Nephron progenitor cell (in vitro differentiated cells): ENCODE measurements at regions not wholly inside any gene's neighbourhood (a gene's known extent, or its start where the extent isn't known, plus 50 kb on each side); places are given as distances from the start of the nearest gene placed in this dataset.

Source experiments
- DNase-seq: peaks from one replicate; pipeline ENCODE4 v3.0.0; 2021
- H3K27ac Mint-ChIP-seq: 2 replicates; pipeline ENCODE4 v1.8.0; 2021; ENCODE audit warnings: mild to moderate bottlenecking, moderate library complexity, mixed read lengths
- H3K27me3 Mint-ChIP-seq: 2 replicates; pipeline ENCODE4 v1.8.0; 2021; ENCODE audit warnings: mild to moderate bottlenecking, low read depth, mixed read lengths; ENCODE audit not compliant: poor library complexity
- H3K36me3 Mint-ChIP-seq: 2 replicates; pipeline ENCODE4 v1.8.0; 2021; ENCODE audit warnings: low read depth, mixed read lengths
- H3K4me1 Mint-ChIP-seq: 2 replicates; pipeline ENCODE4 v1.8.0; 2021; ENCODE audit warnings: mixed read lengths
- H3K4me3 Mint-ChIP-seq: 2 replicates; pipeline ENCODE4 v1.8.0; 2021; ENCODE audit warnings: mild to moderate bottlenecking, moderate library complexity, mixed read lengths
- H3K9me3 Mint-ChIP-seq: 2 replicates; pipeline ENCODE4 v1.8.0; 2021; ENCODE audit warnings: mild to moderate bottlenecking, moderate library complexity, mixed read lengths
- TF ChIP-seq, protein P1 (sequence below): fragments of 200-600 bp; sonication (generic); IDR thresholded peaks from 2 replicates; pipeline ENCODE4 v1.5.0; 2021; ENCODE audit warnings: antibody characterized with exemption

DNA sequence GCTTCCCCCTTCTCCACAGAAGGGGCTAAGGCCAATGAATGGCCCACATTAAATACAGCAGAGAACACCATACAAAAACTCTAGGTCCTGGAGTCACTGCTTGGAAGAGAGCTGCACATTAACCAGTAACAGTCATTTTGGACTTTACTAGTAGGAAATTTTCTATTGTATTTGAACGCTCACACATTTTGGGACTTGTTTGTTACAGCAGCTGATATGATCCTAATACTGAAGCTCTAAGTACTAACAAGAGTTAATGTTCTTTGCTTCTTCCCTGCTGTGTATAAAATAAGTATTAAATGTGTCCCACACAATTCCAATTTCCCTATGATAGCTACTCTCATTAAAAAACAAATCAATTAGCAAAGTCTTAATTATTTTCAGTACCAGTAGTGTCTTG lies 148.3 kb upstream of the IRX3 start:
- Mint-ChIP-seq H3K27me3 (peaks cover 27% of the 10 kb centered on the region), H3K27ac (no peak overlapping the region), H3K4me1 (peaks cover 53% of the 10 kb centered on the region)

DNA sequence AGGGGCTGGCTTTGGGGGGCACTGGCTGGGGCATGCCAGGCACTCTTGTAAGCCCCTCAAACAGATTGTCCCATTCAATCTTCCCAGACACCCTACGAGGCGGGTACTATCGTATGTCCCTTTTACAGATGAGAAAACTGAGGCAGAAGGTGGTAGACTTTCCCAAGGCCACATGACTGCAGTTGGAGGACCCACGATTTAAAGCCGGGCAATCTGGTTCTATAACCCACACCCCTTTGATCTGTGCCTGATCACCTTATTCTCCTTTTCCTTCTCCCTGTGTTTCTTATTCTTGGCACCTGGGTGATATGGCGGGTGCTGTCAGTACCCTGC lies 146.3 kb upstream of the IRX3 start:
- Mint-ChIP-seq H3K9me3 (peaks cover 23% of the 10 kb centered on the region), H3K4me3 (no peak overlapping the region), H3K4me1 (peaks cover 52% of the 10 kb centered on the region), H3K27me3 (peaks cover 18% of the 10 kb centered on the region), H3K36me3 (peaks cover 10% of the 10 kb centered on the region), H3K27ac (peak overlapping the region; percentile 96)
- no peak for DNase-seq
- TF ChIP-seq, protein P1, sequence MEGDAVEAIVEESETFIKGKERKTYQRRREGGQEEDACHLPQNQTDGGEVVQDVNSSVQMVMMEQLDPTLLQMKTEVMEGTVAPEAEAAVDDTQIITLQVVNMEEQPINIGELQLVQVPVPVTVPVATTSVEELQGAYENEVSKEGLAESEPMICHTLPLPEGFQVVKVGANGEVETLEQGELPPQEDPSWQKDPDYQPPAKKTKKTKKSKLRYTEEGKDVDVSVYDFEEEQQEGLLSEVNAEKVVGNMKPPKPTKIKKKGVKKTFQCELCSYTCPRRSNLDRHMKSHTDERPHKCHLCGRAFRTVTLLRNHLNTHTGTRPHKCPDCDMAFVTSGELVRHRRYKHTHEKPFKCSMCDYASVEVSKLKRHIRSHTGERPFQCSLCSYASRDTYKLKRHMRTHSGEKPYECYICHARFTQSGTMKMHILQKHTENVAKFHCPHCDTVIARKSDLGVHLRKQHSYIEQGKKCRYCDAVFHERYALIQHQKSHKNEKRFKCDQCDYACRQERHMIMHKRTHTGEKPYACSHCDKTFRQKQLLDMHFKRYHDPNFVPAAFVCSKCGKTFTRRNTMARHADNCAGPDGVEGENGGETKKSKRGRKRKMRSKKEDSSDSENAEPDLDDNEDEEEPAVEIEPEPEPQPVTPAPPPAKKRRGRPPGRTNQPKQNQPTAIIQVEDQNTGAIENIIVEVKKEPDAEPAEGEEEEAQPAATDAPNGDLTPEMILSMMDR = no peak

More for the DNA sequence above, 148.3 kb upstream of the IRX3 start:
- TF ChIP-seq, protein P1 = no peak
- Mint-ChIP-seq H3K4me3 (no peak overlapping the region), H3K36me3 (no peaks in the 10 kb centered on the region), H3K9me3 (peaks cover 8% of the 10 kb centered on the region)
- no peak for DNase-seq

DNA sequence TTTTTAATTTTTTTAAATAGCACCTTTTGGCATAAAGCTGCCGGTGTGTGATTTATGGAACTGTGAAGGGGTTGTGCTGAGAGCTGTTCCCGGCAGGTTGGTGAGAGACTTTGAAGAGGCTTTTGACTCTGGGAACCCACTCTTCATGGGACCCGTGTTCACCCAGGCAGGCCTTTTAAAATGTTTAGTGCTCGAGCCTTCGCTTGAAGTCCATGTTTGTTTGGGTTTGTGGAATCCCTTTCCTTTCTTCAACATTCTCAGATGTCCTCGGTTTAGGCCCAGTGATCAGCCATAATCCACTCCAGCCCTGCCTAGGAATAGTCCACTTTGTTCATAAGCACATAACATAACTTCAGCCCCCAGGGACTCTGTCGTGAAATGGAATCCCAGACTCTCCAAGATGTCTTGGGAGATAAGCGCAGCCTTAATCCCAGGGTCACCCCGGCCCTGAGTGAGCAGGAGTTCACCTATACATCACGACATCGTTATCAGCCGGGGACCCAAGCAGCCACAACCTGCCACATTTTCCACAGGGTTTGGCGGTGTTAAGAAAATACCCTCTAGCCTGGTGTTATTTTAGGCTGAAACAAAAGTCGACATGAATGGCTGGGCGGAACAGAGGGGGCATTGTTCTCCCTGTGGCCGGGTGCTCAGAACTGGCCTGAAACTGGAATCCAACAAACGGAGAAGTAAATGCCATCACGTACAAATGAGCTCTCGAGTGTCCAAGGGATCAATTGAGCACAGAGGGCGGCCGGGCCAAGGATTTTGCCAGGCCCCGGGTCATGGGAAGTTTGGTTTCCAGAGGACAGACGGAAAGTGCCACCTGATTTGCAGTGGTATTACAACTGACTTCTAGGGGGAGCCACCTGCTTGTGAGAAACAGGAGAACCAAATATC lies 145.7 kb upstream of the IRX3 start:
- peak; percentile 28 for DNase-seq
- peaks cover 10% of the 10 kb centered on the region for H3K36me3 Mint-ChIP-seq
- H3K4me1 Mint-ChIP-seq = peaks cover 45% of the 10 kb centered on the region
- peaks cover 21% of the 10 kb centered on the region for H3K27me3 Mint-ChIP-seq
- peak overlapping the region; percentile 96 for H3K27ac Mint-ChIP-seq
- peaks cover 23% of the 10 kb centered on the region for H3K9me3 Mint-ChIP-seq
- TF ChIP-seq, protein P1 = no peak
- peak overlapping the region; percentile 29 for H3K4me3 Mint-ChIP-seq

DNA sequence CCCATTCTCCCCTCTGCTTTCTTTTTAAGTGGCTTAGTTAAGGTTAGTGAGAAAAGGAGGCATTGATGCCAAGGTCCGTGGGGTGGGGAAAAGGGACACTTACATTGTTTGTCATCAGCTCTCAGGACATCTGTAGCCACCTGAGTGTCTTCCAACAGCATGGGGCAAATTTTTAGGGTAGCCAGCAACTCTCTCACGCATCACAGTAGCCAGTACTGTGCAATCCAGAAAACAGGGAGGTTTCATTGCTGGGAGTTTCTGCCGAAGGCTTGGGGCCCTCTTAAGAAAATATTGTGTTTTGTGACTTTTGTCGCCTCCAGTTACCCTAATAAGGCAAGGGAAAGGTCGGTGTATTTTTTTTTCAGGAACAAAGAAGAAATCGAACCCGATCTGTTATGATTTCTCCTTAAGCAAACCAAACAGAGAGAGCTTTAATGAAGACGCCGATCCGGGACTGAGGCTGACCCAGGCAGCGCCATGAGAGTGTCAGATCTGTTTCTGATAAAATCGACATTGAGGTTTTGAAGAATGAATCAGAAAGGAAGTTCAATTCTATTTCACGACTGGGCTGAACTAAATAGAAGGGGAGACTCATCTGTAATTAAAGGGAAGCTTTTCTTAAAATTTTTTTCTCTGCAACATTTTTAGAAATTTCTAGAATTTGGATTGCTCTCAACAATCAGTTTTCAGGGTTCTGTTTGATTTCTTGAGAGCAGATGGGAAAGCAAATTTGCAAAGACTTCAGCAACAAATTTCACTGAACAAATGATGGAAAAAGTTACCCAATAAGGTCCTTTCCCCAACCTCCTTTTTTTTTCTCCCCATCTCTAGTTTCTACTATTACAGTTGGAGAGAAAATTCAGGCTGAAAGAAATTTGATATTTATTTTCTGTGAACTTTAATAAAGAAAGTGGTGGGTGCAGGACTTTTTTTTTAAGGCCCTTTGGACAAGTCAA lies 144.7 kb upstream of the IRX3 start:
- no peak for DNase-seq
- TF ChIP-seq, protein P1 = no peak
- H3K9me3 Mint-ChIP-seq = peaks cover 23% of the 10 kb centered on the region
- H3K4me3 Mint-ChIP-seq = peak overlapping the region; percentile 62
- peaks cover 23% of the 10 kb centered on the region for H3K27me3 Mint-ChIP-seq
- H3K27ac Mint-ChIP-seq = peak overlapping the region; percentile 96
- peaks cover 10% of the 10 kb centered on the region for H3K36me3 Mint-ChIP-seq
- H3K4me1 Mint-ChIP-seq = peaks cover 44% of the 10 kb centered on the region

DNA sequence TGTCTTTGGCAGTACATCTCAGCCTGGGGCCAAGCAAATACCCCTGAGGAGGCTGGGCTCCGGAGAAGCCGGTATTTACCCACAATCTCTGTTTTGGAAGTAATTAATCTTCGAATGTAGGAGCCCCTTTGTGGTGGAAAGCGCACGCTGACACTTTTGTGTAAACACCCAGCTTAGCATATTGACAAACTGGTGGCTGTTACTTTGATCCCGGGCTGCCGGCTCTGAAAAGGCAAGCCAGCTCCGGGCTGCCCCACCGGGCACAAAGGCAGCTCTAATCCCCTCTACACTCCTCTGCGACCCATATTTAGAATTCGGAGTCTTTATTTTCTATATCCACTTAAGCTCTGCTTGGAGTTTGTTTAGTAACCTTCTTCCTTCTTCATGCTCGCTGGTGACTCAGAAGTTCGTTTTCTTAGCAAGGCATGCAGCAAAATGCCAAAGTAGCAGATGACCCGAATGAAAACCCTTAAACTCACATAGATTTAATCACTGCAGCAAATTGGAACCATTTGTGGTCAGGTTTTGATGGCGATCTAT lies 144.0 kb upstream of the IRX3 start:
- Mint-ChIP-seq H3K27ac (peak overlapping the region; percentile 64), H3K27me3 (peaks cover 29% of the 10 kb centered on the region), H3K4me3 (peak overlapping the region; percentile 62), H3K4me1 (peaks cover 52% of the 10 kb centered on the region), H3K9me3 (peaks cover 23% of the 10 kb centered on the region), H3K36me3 (peaks cover 10% of the 10 kb centered on the region)
- TF ChIP-seq, protein P1 = no peak
- no peak for DNase-seq
